GM13976 (cell line): ENCODE measurements at regions not wholly inside any gene's neighbourhood (a gene's known extent, or its start where the extent isn't known, plus 50 kb on each side); places are given as distances from the start of the nearest gene placed in this dataset.
A peak's percentile ranks its signal among the peaks of the same experiment; 100 is the strongest.
"Not testable (repeated sequence)": the region's sequence is repeated elsewhere in the genome, so short reads cannot be mapped to it uniquely, and the experiment has no call there.

Source experiments
- DNase-seq: peaks from one replicate; pipeline ENCODE4 v3.0.0; 2012; ENCODE audit warnings: low spot score
- in situ Hi-C: fragments of 300-500 bp; cut with MboI; formaldehyde crosslinking; loops from one replicate; pipeline ENCODE4 v1.12.0; 2022; ENCODE audit warnings: low sequenced_read_pairs, mixed read lengths, inconsistent platforms; ENCODE audit not compliant: unreplicated experiment

DNA sequence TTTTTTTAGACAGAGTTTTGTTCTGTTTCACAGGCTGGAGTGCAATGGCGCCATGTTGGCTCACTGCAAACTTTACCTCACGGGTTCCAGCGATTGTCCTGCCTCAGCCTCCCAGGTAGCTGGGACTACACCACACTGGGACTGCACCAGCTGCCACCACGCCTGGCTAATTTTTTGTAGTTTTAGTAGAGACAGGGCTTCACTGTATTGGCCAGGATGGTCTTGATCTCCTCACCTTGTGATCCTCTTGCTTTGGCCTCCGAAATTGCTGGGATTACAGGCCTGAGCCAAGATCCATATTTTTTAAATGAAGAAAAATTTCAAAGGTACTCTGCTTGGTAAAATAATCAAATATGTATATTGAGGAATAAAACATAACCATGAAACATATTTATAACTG is 195.8 kb upstream of the TPTE start:
- in situ Hi-C loops, DNase-seq: not testable (repeated sequence)

DNA sequence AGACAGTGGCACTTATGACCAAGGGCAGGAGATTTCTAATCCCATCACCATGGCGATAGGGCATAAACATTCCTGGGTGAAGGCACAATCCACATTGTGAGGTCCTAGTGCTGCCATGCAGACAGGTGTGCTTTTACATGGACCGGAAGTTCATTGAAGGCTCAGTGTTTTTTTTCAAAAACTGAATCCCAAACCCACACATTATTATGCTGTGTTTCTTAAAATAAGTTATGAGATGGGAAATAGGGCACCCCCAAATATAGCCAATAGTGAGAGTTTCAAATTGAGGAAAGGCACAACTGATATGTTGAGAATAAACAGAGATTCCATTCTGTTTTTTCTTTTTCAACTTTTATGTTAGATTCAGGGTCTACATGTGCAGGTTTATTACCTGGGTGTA is 195.2 kb upstream of the TPTE start:
- DNase-seq, in situ Hi-C loops: not testable (repeated sequence)

DNA sequence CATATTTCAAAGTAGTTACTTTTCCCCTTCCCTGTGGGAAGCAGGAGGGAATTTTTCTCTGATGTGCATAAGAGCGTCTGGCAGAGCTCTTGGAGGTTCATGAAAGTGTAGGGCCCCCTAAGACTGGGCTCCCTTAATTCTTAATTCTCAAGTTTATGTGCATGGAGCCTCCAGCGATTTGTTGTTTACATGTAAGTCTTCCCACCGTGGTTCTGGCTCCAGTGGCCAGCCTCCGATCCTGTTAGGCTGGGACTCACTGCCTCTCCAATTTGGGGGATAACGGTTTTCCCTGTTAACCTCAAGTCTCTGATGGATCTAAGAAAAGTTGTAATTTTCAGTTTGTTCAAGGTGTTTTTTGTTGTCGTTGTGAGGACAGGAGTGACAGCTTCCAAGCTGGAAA is 192.7 kb upstream of the TPTE start:
- DNase-seq, in situ Hi-C loops: not testable (repeated sequence)

DNA sequence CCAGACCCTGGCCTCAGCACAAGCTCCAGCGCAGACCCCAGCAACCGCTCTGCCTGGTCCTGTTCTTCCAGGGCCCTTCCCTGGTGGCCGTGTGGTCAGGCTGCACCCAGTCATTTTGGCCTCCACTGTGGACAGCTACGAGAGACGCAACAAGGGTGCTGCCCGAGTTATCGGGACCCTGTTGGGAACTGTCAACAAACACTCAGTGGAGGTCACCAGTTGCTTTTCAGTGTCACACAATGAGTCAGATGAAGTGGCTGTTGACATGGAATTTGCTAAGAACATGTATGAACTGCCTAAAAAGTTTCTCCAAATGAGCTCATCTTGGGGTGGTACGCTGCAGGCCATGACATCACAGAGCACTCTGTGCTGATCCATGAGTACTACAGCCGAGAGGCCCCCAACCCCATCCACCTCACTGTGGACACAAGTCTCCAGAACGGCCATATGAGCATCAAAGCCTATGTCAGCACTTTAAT is 190.7 kb upstream of the TPTE start:
- in situ Hi-C loops = not testable (repeated sequence)

GRCh38 chr21:10331134-10331533 is 190.2 kb upstream of the TPTE start:
- DNase-seq = peak; percentile 9
- in situ Hi-C loops = not testable (repeated sequence)

More for the DNA sequence above, 190.7 kb upstream of the TPTE start:
- not testable (repeated sequence) for DNase-seq

GRCh38 chr21:10332935-10333334 is 188.4 kb upstream of the TPTE start:
- DNase-seq, in situ Hi-C loops: not testable (repeated sequence)

DNA sequence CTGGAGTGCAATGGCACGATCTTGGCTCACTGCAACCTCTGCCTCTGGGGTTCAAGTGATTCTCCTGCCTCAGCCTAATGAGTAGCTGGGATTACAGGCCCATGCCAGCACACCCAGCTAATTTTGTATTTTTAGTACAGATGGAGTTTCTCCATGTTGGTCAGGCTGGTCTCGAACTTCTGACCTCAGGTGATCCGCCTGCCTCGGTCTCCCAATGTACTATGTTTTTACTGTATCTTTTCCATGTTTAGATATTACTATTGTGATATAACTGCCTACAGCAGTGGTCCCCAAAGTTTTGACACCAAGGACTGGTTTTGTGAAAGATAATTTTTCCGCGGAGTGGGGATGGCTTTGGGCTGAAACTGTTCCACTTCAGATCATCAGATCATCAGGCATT is 187.0 kb upstream of the TPTE start:
- DNase-seq, in situ Hi-C loops: not testable (repeated sequence)

DNA sequence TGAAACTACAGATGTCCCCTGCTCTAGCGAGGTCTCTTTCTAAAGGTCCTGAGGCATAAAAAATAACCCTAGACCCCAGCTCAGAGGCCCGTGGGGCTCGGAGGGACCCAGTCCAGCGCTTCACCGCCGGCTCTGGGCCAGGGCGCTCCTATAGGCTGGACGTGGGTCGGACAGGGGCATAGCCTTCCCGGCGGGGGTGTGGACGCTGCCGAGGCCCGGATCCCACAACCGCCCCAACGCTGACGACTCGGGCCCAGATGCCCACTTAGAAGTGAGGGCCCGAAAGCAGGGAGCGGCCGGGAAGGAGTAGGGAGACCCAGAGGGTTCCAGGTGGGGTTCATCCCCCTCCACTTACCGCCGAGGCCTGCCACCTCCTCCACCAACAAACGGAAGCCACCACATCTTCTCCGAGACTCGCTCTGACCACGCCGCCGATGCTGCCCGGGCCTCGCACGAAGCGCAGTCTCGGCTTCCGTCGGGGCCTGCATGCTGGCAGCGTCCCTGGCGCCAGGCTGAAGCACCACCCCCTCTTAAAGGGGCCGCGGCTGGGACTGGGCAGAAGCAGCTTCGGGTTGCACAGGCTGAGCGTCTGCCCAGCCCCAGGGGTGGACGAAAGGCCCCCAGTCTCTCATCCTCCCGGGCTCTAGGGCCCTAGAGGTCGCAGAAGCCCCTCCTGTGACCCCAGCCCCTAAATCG is 179.0 kb upstream of the TPTE start:
- DNase-seq, in situ Hi-C loops: not testable (repeated sequence)

DNA sequence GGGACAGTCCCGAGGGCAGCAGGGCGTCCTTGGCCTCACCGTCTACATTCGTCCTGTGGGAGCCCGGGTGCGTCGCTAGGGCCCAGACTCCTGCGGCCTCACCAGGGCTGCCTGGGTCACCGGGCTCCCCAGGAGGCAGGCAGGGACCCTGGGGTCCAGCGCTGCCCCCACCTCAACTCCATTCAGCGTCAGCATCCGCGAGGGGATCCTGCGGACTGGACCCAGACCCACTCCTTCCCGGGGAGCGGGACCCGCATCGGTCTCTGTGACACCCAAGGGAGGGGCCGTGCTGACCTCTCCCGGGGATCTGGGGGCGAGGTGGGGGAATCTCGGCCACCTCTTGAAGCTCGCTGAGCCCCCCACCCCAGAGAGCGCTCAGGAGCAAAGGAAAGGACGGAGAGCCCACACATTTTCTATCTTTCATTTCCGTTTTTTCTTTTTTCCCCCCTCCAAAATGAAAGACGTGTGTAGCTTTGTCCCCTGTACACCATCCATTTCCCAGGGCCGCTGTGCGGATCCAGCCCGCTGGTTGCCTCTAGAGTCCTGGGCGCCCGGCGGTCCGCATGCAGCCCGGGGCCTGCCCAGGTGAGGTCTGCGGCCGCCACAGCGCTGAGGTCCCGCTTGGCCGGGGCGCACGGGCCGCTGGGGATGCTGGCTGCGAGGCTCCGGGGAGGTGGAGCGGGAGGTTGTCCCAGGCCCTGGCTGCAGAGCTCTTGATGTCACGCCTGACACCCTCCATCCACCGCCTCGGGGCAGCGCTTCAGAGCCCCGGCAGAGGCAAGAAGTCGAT is 178.0 kb upstream of the TPTE start:
- peak; percentile 41 for DNase-seq
- in situ Hi-C loops = not testable (repeated sequence)

DNA sequence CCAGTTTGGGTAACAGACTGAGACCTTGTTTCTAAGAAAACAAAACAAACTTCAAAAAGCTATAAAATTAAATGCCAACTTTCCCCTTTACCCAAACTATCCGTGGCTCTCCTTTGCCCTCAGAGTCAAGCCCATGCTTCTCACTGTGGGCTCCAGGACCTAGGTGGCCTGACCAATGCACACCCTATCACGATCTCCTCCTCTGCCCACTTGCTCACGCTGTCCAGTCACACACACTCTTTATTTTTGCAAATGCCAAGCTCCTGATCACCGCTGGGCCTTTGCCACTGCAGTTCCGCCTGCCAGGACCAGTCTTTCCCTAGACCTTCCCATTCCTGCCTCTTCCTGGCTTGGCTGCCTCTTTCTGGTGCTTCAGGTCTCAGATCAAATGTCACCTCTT is 177.1 kb upstream of the TPTE start:
- in situ Hi-C loops = not testable (repeated sequence)

DNA sequence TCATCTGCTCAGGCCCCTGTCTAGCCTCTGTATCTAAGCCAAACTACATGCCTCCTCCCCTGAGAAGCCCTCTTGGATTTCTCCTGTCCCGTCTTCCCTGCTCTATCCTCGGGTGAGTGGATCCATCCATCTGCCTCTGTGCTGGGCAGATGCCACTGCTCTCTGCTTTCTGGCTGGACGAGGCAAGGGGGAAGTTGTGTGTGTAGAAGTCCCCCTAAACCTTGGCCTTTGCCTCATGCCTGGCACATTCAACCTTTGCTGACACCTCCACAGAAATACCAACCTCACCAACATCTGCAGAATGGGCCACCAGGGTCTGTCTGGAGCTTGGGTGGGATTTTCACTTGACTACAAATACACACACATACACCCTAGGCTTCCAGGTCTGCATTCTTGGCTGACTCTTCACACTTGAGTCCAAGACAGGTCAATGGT is 176.2 kb upstream of the TPTE start:
- DNase-seq, in situ Hi-C loops: not testable (repeated sequence)

More for the DNA sequence above, 177.1 kb upstream of the TPTE start:
- DNase-seq = not testable (repeated sequence)

GRCh38 chr21:10346249-10346648 is 175.1 kb upstream of the TPTE start:
- DNase-seq, in situ Hi-C loops: not testable (repeated sequence)

DNA sequence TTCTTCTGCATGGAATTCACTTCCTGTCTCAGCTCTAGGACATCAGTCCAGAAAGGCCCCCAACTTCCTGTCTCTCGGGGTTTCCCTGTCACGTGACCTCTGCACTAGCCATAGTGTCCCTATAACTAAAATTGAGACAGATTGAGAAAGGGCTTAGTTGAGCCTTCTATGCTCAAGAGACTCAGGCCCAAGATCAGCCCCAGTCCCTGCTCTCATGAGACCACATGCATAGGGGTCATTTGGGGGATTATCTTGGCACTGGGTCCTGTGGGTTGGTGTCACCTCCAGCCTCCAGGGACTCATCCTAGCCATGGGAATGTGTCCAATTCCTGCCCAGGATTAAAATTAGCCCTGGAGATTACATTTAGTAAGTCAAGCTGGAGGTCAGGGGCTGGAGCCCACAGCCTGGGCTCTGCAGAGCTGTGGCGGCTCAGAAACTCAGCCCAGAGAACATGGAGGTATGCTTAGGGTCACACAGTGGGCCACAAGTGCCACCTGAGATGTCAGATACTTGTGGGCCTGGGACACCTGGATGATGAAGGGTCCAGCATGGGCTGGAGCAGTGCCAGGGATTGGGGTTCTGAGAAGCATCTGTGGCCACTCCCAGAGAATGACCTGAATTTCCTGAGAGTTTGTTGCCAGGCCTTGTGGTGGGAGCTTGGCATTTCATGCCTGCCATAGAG is 174.3 kb upstream of the TPTE start:
- in situ Hi-C loops, DNase-seq: not testable (repeated sequence)

- in situ Hi-C loops, DNase-seq: not testable (repeated sequence)
Observed at GRCh38 chr21:10347675-10348074, 173.7 kb upstream of the TPTE start.

GRCh38 chr21:10348150-10348549 is 173.2 kb upstream of the TPTE start:
- in situ Hi-C loops, DNase-seq: not testable (repeated sequence)

DNA sequence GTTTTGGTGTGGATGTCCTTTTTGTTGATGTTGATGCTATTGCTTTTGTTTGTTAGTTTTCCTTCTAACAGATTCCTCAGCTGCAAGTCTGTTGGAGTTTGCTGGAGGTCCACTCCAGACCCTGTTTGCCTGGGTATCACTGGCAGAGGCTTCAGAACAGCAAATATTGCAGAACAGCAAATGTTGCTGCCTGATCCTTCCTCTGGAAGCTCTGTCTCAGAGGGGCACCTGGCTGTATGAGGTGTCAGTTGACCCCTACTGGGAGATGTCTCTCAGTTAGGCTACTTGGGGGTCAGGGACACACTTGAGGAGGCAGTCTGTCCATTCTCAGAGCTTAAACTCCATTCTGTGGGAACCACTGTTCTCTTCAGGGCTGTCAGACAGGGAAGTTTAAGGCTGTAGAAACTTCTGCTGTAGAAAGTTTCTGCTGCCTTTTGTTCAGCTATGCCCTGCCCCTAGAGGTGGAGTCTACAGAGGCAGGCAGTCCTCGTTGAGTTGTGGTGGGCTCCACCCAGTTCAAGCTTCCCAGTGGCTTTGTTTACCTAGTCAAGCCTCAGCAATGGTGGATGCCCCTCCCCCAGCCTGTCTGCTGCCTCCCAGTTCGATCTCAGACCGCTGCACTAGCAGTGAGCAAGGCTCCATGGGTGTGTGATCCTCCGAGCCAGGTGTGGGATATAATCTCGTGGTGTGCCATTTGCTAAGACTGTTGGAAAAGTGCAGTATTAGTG is 166.4 kb upstream of the TPTE start:
- DNase-seq, in situ Hi-C loops: not testable (repeated sequence)

- in situ Hi-C loops, DNase-seq: not testable (repeated sequence)
Observed at GRCh38 chr21:10359120-10359519, 162.3 kb upstream of the TPTE start.

DNA sequence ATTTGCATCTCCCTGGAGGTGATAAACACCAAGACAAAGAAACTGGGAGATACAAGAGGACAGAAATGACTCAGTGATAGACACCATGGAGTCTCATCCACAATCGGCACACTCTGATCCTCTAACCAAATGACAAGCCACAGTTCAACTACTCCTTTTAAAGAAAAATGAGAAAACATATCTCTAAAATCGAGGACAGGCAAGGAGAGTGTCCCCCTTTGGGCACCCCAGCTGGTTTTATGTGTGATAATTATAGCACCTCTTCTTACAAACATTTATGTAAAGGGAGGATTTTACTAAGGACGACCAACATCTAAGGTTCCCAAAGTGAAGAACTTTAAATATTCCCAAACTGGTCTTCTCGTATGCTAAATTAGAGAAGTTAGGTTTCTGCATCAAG is 161.5 kb upstream of the TPTE start:
- DNase-seq, in situ Hi-C loops: not testable (repeated sequence)
